GM23248 (cell line): ENCODE measurements at regions not wholly inside any gene's neighbourhood (a gene's known extent, or its start where the extent isn't known, plus 50 kb on each side); places are given as distances from the start of the nearest gene placed in this dataset.

ENCODE experiments used
- EZH2 ChIP-seq: fragments of 200-600 bp; sonication (generic); IDR thresholded peaks from 2 replicates; pipeline ENCODE4 v1.6.1; 2018; ENCODE audit warnings: antibody characterized with exemption, mild to moderate bottlenecking; ENCODE audit not compliant: insufficient read depth, poor library complexity, severe bottlenecking
- EZH2phosphoT487 ChIP-seq: fragments of 200-600 bp; sonication (generic); IDR thresholded peaks from 2 replicates; pipeline ENCODE4 v1.6.1; 2018; ENCODE audit warnings: antibody characterized with exemption, moderate library complexity, mild to moderate bottlenecking, low read depth; ENCODE audit not compliant: insufficient read depth

GRCh38 chr10:131571865-131572264 lies 260.3 kb upstream of the TCERG1L start:
- TF ChIP-seq EZH2 (no peak), EZH2phosphoT487 (no peak)
